GM12892 (cell line): ENCODE measurements at regions not wholly inside any gene's neighbourhood (a gene's known extent, or its start where the extent isn't known, plus 50 kb on each side); places are given as distances from the start of the nearest gene placed in this dataset.

Source experiments
- POLR2AphosphoS5 ChIP-seq: IDR thresholded peaks from 2 replicates; pipeline ENCODE4 v1.6.1; 2011; ENCODE audit warnings: low read depth, low read length, control low read depth
- TAF1 ChIP-seq: IDR thresholded peaks from 2 replicates; pipeline ENCODE4 v1.6.1; 2011; ENCODE audit warnings: low read depth, mild to moderate bottlenecking, control low read depth, low read length, borderline replicate concordance

- no peak for TF ChIP-seq POLR2AphosphoS5
- TF ChIP-seq TAF1, result no peak
Observed at GRCh38 chrX:99137488-99137887, 1272.6 kb downstream of the PCDH19 start.
